Activated B cell treated with CpG ODN at 0.5 μM for 24 hours (primary cell): ENCODE measurements at regions not wholly inside any gene's neighbourhood (a gene's known extent, or its start where the extent isn't known, plus 50 kb on each side); places are given as distances from the start of the nearest gene placed in this dataset.

Experiments used
- ATAC-seq: fragments of 200-7000 bp; cut with Tn5 transposase; one replicate; pipeline ENCODE4 v1.10.0; 2021; ENCODE audit warnings: low read depth, mild to moderate bottlenecking, moderate library complexity
- CTCF ChIA-PET: fragments of 350-600 bp; sonication (Branson Sonifier 250); formaldehyde crosslinking; loops from one replicate; lab custom pipeline; 2021; ENCODE audit warnings: antibody characterized with exemption; lab: Charles Lee
- POLR2A ChIA-PET: fragments of 350-600 bp; sonication (Branson Sonifier 250); formaldehyde crosslinking; loops from one replicate; lab custom pipeline; 2021; ENCODE audit warnings: antibody characterized with exemption; lab: Charles Lee
- DNase-seq: peaks from one replicate; pipeline ENCODE4 v3.0.0; 2022
- H3K27ac Mint-ChIP-seq: one replicate; pipeline ENCODE4 v1.8.0; 2020; ENCODE audit warnings: mixed read lengths
- H3K27me3 Mint-ChIP-seq: one replicate; pipeline ENCODE4 v1.8.0; 2021; ENCODE audit warnings: mixed read lengths
- H3K36me3 Mint-ChIP-seq: one replicate; pipeline ENCODE4 v1.8.0; 2021; ENCODE audit warnings: low read depth, mixed read lengths
- H3K4me1 Mint-ChIP-seq: one replicate; pipeline ENCODE4 v1.8.0; 2021; ENCODE audit warnings: mixed read lengths
- H3K4me3 Mint-ChIP-seq: one replicate; pipeline ENCODE4 v1.8.0; 2020; ENCODE audit warnings: mild to moderate bottlenecking, mixed read lengths
- H3K9me3 Mint-ChIP-seq: one replicate; pipeline ENCODE4 v1.8.0; 2020; ENCODE audit warnings: mixed read lengths
- CTCF ChIP-seq: fragments of 200-600 bp; IDR thresholded peaks from one replicate; pipeline ENCODE4 v1.8.0; 2022; ENCODE audit warnings: antibody characterized with exemption, mild to moderate bottlenecking
- intact Hi-C: fragments of 100-400 bp; cut with micrococcal nuclease; formaldehyde crosslinking; loops from one replicate; pipeline ENCODE4 v1.15.1; 2024

GRCh38 chr16:7077636-7078035 lies 255.0 kb upstream of the RBFOX1 start:
- intact Hi-C loops, result no loop called here
- Mint-ChIP-seq H3K27me3 (no peaks in the 10 kb centered on the region), H3K36me3 (no peaks in the 10 kb centered on the region), H3K4me3 (no peak overlapping the region), H3K4me1 (no peaks in the 10 kb centered on the region), H3K27ac (no peak overlapping the region), H3K9me3 (peaks cover 6% of the 10 kb centered on the region)
- DNase-seq (no peak), ATAC-seq (no peak)
- ChIA-PET POLR2A (no interaction called here), CTCF (no interaction called here)
- TF ChIP-seq CTCF, result no peak

GRCh38 chr16:7074715-7075114 lies 257.9 kb upstream of the RBFOX1 start:
- DNase-seq (no peak), ATAC-seq (no peak)
- no peaks in the 10 kb centered on the region for H3K36me3 Mint-ChIP-seq
- no peak overlapping the region for H3K4me3 Mint-ChIP-seq
- no peak for TF ChIP-seq CTCF
- intact Hi-C loops, result no loop called here
- peaks cover 6% of the 10 kb centered on the region for H3K9me3 Mint-ChIP-seq
- H3K4me1 Mint-ChIP-seq, result no peaks in the 10 kb centered on the region
- H3K27ac Mint-ChIP-seq, result no peak overlapping the region
- ChIA-PET CTCF (no interaction called here), POLR2A (no interaction called here)
- no peaks in the 10 kb centered on the region for H3K27me3 Mint-ChIP-seq

DNA sequence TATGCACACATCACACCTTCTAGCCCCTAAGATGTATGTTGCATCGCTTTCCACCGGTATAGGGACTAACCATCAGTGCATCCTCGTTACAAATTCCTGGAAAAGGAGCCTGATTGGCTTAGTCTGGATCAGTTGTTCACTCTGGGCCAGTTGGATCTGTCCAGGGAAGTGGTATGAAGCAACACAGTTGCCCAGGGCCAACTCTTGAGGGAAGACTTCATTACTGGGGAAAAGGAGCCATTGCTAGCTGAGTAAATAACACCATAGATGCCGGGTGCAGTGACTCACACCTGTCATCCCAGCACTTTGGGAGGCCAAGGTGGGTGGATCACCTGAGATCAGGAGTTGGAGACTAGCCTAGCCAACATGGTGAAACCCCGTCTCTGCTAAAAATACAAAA lies 275.2 kb upstream of the RBFOX1 start:
- DNase-seq (no peak), ATAC-seq (no peak)
- Mint-ChIP-seq H3K36me3 (no peaks in the 10 kb centered on the region), H3K4me3 (no peak overlapping the region), H3K9me3 (peaks cover 2% of the 10 kb centered on the region), H3K4me1 (no peaks in the 10 kb centered on the region), H3K27me3 (no peaks in the 10 kb centered on the region), H3K27ac (no peak overlapping the region)
- no peak for TF ChIP-seq CTCF
- ChIA-PET POLR2A (no interaction called here), CTCF (no interaction called here)
- intact Hi-C loops, result no loop called here

GRCh38 chr16:7055443-7055842 lies 277.2 kb upstream of the RBFOX1 start:
- Mint-ChIP-seq H3K36me3 (no peaks in the 10 kb centered on the region), H3K4me1 (no peaks in the 10 kb centered on the region), H3K27ac (no peak overlapping the region), H3K27me3 (no peaks in the 10 kb centered on the region), H3K4me3 (no peak overlapping the region), H3K9me3 (peaks cover 2% of the 10 kb centered on the region)
- no peak for TF ChIP-seq CTCF
- ATAC-seq (no peak), DNase-seq (no peak)
- ChIA-PET POLR2A (no interaction called here), CTCF (no interaction called here)
- intact Hi-C loops, result no loop called here

DNA sequence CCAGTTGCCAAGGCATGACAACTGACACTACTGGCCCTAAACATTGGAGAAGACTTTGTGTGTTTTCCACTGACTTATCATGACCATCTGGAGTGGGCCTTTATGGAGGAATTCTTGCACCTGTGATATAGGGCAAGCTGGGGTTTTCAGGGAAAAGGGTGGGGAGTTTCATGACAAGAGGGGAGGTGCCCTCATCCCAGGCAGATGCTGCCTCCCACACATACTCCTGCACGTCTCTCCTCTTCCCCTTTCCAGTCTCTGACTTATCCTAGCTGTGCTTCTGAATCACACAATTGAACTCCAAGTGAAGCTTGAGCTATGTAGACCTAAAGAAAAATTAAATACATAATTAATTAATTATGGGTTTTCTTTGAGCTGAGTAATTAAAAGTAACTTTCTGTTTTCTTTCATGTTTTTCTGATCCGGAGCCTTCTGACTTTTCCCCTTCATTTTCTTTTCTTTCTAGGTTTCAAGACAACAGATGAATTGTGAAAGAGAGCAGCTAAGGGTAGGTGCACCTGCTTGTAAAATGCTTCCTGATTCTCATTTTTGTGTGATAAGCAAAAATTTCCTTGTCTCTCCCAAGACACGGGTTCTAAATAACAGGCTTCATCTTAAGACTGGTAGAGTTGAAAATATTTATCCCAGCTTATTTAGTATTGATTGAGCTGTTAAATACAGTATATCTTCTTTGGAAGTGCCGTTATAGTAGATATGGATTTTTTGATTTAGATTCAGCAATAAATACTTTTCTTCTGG lies 280.9 kb upstream of the RBFOX1 start:
- Mint-ChIP-seq H3K4me1 (no peaks in the 10 kb centered on the region), H3K27ac (no peak overlapping the region), H3K36me3 (no peaks in the 10 kb centered on the region), H3K9me3 (peaks cover 9% of the 10 kb centered on the region), H3K27me3 (no peaks in the 10 kb centered on the region), H3K4me3 (no peak overlapping the region)
- DNase-seq, result no peak
- ATAC-seq, result no peak
- TF ChIP-seq CTCF, result no peak
- ChIA-PET POLR2A (no interaction called here), CTCF (no interaction called here)
- intact Hi-C loops, result no loop called here
